ENCODE measurements at regions not wholly inside any gene's neighbourhood (a gene's known extent, or its start where the extent isn't known, plus 50 kb on each side); places are given as distances from the start of the nearest gene placed in this dataset.

DNA sequence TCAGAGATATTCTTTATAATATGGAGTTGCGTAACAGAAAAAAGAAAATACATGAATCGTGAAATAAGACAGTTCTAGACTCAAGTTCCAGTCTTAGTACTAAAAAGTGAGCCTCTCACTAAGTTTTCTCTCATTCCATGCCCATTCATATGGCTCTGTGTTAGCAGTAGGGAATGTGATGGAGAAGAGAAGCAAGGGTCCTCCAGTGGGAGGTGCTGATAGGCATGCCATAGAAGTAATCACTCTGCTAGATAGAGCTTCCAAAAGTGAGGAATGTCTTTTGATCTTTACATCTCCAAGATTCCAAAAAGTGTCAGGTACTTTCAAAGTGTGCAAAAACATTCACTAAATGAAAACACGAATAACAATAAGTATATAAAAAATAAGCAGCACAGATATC is 678.4 kb downstream of the DCDC2C start:
- no peak overlapping the region for H3K27ac ChIP-seq (ENCODE audit: extremely low read depth, low read depth, low read length)
- CTCF ChIA-PET = no interaction called here

More for the DNA sequence above, 678.4 kb downstream of the DCDC2C start:
- no peaks in the 10 kb centered on the region for H3K36me3 ChIP-seq (ENCODE audit: control insufficient read depth in 2 of 2, insufficient read depth in 1 of 2, low read length in 2 of 2)
- no peaks in the 10 kb centered on the region for H3K4me1 ChIP-seq (ENCODE audit: control insufficient read depth, insufficient read depth, low read length)
- POLR2A ChIA-PET = no interaction called here
- H3K9me3 ChIP-seq (ENCODE audit: control insufficient read depth, insufficient read depth, low read depth, low read length) = no peaks in the 10 kb centered on the region
- TF ChIP-seq, protein P1, sequence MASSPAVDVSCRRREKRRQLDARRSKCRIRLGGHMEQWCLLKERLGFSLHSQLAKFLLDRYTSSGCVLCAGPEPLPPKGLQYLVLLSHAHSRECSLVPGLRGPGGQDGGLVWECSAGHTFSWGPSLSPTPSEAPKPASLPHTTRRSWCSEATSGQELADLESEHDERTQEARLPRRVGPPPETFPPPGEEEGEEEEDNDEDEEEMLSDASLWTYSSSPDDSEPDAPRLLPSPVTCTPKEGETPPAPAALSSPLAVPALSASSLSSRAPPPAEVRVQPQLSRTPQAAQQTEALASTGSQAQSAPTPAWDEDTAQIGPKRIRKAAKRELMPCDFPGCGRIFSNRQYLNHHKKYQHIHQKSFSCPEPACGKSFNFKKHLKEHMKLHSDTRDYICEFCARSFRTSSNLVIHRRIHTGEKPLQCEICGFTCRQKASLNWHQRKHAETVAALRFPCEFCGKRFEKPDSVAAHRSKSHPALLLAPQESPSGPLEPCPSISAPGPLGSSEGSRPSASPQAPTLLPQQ (tag by site-specific recombination; IDR thresholded peaks at IDR 0.05) = no peak
- TF ChIP-seq ZNF600 (tag by site-specific recombination; IDR thresholded peaks at IDR 0.05) (no peak), ZNF2 (tag by site-specific recombination; IDR thresholded peaks at IDR 0.05) (no peak), ZFHX2 (tag by site-specific recombination; conservative IDR thresholded peaks at IDR 0.05) (no peak), ZNF792 (tag by site-specific recombination; IDR thresholded peaks at IDR 0.05) (no peak), ZSCAN23 (tag by site-specific recombination; IDR thresholded peaks at IDR 0.05) (no peak), YY2 (tag by site-specific recombination; IDR thresholded peaks at IDR 0.05) (no peak), ZNF335 (tag by site-specific recombination; conservative IDR thresholded peaks at IDR 0.05) (no peak), SALL2 (tag by site-specific recombination; IDR thresholded peaks at IDR 0.05; ENCODE audit: borderline replicate concordance) (no peak), ZNF426 (tag by site-specific recombination; IDR thresholded peaks at IDR 0.05) (no peak), MYNN (tag by site-specific recombination; IDR thresholded peaks at IDR 0.05; ENCODE audit: borderline replicate concordance) (no peak), KLF1 (tag by site-specific recombination; IDR thresholded peaks at IDR 0.05) (no peak)
- TF ChIP-seq, protein P2, sequence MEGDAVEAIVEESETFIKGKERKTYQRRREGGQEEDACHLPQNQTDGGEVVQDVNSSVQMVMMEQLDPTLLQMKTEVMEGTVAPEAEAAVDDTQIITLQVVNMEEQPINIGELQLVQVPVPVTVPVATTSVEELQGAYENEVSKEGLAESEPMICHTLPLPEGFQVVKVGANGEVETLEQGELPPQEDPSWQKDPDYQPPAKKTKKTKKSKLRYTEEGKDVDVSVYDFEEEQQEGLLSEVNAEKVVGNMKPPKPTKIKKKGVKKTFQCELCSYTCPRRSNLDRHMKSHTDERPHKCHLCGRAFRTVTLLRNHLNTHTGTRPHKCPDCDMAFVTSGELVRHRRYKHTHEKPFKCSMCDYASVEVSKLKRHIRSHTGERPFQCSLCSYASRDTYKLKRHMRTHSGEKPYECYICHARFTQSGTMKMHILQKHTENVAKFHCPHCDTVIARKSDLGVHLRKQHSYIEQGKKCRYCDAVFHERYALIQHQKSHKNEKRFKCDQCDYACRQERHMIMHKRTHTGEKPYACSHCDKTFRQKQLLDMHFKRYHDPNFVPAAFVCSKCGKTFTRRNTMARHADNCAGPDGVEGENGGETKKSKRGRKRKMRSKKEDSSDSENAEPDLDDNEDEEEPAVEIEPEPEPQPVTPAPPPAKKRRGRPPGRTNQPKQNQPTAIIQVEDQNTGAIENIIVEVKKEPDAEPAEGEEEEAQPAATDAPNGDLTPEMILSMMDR (tag by site-specific recombination; IDR thresholded peaks at IDR 0.05) = no peak
- TF ChIP-seq, protein P3, sequence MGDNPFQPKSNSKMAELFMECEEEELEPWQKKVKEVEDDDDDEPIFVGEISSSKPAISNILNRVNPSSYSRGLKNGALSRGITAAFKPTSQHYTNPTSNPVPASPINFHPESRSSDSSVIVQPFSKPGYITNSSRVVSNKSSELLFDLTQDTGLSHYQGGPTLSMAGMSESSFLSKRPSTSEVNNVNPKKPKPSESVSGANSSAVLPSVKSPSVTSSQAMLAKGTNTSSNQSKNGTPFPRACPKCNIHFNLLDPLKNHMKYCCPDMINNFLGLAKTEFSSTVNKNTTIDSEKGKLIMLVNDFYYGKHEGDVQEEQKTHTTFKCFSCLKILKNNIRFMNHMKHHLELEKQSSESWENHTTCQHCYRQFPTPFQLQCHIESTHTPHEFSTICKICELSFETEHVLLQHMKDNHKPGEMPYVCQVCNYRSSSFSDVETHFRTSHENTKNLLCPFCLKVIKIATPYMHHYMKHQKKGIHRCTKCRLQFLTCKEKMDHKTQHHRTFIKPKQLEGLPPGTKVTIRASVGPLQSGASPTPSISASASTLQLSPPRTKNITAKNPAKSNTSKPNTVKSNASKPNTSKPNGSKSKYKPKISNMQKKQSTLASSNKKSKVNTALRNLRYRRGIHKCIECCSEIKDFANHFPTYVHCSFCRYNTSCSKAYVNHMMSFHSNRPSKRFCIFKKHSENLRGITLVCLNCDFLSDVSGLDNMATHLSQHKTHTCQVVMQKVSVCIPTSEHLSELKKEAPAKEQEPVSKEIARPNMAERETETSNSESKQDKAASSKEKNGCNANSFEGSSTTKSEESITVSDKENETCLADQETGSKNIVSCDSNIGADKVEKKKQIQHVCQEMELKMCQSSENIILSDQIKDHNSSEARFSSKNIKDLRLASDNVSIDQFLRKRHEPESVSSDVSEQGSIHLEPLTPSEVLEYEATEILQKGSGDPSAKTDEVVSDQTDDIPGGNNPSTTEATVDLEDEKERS (tag by site-specific recombination; IDR thresholded peaks at IDR 0.05) = no peak
- TF ChIP-seq, protein P4, sequence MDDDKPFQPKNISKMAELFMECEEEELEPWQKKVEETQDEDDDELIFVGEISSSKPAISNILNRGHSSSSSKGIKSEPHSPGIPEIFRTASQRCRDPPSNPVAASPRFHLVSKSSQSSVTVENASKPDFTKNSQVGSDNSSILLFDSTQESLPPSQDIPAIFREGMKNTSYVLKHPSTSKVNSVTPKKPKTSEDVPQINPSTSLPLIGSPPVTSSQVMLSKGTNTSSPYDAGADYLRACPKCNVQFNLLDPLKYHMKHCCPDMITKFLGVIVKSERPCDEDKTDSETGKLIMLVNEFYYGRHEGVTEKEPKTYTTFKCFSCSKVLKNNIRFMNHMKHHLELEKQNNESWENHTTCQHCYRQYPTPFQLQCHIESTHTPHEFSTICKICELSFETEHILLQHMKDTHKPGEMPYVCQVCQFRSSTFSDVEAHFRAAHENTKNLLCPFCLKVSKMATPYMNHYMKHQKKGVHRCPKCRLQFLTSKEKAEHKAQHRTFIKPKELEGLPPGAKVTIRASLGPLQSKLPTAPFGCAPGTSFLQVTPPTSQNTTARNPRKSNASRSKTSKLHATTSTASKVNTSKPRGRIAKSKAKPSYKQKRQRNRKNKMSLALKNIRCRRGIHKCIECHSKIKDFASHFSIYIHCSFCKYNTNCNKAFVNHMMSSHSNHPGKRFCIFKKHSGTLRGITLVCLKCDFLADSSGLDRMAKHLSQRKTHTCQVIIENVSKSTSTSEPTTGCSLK (tag by site-specific recombination; IDR thresholded peaks at IDR 0.05) = no peak
- TF ChIP-seq, protein P5, sequence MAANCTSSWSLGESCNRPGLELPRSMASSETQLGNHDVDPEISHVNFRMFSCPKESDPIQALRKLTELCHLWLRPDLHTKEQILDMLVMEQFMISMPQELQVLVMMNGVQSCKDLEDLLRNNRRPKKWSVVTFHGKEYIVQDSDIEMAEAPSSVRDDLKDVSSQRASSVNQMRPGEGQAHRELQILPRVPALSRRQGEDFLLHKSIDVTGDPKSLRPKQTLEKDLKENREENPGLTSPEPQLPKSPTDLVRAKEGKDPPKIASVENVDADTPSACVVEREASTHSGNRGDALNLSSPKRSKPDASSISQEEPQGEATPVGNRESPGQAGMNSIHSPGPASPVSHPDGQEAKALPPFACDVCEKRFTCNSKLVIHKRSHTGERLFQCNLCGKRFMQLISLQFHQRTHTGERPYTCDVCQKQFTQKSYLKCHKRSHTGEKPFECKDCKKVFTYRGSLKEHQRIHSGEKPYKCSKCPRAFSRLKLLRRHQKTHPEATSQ (tag by site-specific recombination; IDR thresholded peaks at IDR 0.05) = no peak
- TF ChIP-seq, protein P6, sequence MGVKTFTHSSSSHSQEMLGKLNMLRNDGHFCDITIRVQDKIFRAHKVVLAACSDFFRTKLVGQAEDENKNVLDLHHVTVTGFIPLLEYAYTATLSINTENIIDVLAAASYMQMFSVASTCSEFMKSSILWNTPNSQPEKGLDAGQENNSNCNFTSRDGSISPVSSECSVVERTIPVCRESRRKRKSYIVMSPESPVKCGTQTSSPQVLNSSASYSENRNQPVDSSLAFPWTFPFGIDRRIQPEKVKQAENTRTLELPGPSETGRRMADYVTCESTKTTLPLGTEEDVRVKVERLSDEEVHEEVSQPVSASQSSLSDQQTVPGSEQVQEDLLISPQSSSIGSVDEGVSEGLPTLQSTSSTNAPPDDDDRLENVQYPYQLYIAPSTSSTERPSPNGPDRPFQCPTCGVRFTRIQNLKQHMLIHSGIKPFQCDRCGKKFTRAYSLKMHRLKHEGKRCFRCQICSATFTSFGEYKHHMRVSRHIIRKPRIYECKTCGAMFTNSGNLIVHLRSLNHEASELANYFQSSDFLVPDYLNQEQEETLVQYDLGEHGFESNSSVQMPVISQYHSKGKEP (tag by site-specific recombination; IDR thresholded peaks at IDR 0.05) = no peak
- TF ChIP-seq, protein P7, sequence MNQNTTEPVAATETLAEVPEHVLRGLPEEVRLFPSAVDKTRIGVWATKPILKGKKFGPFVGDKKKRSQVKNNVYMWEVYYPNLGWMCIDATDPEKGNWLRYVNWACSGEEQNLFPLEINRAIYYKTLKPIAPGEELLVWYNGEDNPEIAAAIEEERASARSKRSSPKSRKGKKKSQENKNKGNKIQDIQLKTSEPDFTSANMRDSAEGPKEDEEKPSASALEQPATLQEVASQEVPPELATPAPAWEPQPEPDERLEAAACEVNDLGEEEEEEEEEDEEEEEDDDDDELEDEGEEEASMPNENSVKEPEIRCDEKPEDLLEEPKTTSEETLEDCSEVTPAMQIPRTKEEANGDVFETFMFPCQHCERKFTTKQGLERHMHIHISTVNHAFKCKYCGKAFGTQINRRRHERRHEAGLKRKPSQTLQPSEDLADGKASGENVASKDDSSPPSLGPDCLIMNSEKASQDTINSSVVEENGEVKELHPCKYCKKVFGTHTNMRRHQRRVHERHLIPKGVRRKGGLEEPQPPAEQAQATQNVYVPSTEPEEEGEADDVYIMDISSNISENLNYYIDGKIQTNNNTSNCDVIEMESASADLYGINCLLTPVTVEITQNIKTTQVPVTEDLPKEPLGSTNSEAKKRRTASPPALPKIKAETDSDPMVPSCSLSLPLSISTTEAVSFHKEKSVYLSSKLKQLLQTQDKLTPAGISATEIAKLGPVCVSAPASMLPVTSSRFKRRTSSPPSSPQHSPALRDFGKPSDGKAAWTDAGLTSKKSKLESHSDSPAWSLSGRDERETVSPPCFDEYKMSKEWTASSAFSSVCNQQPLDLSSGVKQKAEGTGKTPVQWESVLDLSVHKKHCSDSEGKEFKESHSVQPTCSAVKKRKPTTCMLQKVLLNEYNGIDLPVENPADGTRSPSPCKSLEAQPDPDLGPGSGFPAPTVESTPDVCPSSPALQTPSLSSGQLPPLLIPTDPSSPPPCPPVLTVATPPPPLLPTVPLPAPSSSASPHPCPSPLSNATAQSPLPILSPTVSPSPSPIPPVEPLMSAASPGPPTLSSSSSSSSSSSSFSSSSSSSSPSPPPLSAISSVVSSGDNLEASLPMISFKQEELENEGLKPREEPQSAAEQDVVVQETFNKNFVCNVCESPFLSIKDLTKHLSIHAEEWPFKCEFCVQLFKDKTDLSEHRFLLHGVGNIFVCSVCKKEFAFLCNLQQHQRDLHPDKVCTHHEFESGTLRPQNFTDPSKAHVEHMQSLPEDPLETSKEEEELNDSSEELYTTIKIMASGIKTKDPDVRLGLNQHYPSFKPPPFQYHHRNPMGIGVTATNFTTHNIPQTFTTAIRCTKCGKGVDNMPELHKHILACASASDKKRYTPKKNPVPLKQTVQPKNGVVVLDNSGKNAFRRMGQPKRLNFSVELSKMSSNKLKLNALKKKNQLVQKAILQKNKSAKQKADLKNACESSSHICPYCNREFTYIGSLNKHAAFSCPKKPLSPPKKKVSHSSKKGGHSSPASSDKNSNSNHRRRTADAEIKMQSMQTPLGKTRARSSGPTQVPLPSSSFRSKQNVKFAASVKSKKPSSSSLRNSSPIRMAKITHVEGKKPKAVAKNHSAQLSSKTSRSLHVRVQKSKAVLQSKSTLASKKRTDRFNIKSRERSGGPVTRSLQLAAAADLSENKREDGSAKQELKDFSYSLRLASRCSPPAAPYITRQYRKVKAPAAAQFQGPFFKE (tag by site-specific recombination; IDR thresholded peaks at IDR 0.05; ENCODE audit: borderline replicate concordance) = no peak
- H3K4me3 ChIP-seq (ENCODE audit: low read depth, low read length) = no peak overlapping the region
